A204.1 (cell line): ENCODE measurements at regions not wholly inside any gene's neighbourhood (a gene's known extent, or its start where the extent isn't known, plus 50 kb on each side); places are given as distances from the start of the nearest gene placed in this dataset.

ENCODE experiments used
- FAIRE-seq: peaks from 2 replicates; lab custom pipeline; 2012; peaks lifted over from hg19 to GRCh38; lab: Jason Lieb, UNC

DNA sequence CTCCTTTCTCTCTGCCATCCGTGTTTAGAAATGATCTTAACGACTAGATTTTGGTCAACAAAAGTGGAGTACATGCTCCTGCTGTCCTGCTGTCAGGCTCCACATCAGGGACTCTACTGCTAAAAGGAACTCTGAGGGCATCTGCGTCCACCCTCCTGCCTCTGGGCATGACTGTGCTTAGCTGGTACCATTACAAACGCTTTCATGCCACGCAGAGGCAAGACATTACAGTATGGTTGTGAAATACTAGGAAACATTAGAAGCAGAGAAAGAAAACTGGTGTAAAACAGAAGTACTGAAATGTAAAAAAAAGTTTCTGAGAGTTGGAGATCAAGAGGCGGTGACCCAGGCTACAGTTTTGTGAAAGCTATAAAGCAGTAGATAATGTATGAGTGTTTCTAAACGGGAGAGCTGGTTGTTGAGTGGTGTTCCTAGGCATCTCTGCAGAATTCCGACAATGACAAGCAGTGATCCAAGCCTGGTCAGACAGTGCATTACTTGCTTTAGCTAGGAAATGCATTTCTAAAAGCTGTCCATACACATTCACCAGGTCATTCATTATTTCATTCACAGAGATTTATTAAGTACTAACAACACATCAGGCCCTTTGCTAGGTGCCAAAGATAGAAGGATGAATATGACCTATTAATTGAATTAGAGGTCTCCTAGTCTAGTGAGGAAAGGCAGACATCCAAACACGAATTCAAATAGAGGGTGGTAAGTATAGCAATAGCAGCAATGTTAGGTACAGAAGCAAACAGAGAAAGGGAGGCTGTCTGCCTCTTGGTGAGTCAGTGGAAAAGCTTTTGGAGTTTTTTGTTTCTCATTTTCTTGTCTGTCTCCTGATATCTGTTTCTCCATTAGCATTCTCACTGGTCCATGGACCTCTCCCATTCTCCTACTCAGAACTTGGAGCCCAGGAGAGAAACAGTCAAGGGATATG, 401.9 kb downstream of the LMO4 start:
- no peak for FAIRE-seq

DNA sequence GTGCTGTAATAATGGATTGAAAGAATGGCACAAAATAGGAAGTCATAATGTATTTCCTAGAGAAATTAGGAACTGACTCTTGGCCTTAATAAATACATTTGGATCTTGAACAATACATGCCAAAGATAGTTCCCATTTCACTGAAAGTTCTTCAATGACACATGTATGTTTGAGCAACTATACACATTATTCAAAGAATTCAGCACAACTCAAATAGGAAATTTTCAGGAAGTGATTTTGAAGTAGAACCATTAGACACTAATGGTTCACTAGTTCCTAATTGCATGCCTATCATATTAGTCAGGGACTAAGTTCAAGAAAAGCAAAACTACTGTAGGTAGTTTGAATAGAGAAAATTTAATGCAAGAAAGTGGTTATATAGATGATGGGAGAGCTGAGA, 404.7 kb downstream of the LMO4 start:
- no peak for FAIRE-seq

DNA sequence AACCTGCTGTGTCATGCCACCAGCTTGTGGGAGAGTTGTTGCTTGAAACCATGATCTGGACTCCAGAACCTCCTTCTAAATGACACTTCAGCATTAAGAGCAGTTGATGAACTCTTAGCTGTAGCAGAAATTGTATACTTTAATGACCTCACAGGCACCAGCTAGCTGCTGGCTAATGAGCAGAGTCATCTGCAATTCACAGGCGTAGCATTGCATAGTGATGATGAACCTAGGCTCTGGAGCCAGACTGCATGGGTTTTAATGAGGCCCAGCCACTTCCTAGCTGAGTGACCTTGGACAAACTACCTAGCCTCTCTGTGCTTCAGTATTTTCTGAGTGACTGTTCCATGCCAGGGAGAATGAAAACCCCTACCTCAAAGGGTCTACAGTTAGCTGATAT, 407.1 kb downstream of the LMO4 start:
- FAIRE-seq = no peak

DNA sequence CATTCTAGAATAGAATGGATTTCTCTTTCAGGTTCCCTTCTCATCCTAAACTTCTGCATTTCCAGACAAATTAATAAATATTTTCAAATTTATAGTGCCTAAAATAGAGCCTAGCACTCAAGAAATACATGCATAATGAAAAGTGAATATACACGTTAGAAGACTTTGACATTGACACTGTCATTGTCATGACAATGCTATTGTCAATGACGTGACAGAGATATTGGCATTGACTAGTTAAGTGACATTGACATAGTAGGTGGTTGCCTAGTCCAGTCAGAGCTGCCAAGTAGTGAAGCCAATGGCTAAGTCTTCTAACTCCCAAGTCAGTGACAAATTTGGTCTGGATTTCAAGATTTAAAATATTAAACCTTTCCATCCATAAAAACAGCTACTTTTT, 410.5 kb downstream of the LMO4 start:
- no peak for FAIRE-seq

DNA sequence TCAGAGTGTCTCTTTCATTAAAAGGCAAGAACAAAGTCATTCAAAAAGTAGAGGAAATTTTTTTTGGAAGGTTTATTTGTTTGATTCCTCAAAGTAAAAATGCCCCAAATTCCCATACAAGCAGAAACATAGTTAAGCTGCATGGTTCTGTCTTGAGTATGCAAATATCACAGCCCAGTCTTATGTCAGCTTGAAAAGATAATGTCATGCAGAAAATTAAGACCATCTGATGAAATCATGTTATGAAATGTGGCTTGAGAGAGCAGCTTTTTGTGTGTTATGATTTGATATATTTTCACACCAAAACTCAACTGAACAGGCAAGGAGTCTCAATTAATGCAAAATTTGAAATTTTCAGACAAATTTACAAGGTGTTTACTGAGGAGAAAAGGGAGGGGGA, 411.0 kb downstream of the LMO4 start:
- no peak for FAIRE-seq

DNA sequence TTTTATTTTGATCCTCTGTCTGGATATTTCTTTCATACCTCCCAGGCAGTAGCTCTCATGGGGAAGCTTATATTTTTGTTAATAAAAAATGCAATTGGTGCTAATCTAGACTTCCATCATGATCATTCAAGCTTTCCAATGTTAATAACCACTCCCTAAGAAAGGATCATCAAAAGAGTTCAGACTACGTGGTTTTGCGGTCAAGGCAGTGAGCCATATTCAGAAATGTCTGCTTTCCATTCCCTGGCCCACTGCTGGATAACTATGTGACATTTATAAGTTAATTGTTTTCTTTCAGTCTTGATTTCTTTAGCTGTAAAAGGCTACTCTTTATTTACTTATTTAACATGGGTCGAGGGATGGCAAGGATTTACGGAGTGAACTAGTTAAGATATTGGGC, 414.6 kb downstream of the LMO4 start:
- FAIRE-seq = no peak

DNA sequence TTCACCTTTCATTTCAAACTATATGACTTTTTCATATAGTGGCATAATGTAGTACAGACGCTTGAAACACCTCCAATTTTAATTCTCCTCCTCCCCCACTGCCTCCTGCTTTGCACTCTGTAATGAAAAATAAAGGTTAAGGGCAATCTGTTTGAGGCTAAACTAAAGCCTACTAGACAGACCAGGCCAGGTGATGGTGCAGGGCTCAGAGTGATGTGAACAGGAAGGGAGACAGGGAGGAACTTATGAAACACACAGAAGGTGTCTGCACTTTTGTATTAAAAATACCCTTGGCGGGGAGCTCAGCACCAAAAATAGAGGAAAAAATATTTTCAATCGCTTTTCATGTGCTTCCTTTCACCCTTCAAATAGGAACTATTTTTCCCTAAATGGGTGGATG, 415.4 kb downstream of the LMO4 start:
- FAIRE-seq = no peak

DNA sequence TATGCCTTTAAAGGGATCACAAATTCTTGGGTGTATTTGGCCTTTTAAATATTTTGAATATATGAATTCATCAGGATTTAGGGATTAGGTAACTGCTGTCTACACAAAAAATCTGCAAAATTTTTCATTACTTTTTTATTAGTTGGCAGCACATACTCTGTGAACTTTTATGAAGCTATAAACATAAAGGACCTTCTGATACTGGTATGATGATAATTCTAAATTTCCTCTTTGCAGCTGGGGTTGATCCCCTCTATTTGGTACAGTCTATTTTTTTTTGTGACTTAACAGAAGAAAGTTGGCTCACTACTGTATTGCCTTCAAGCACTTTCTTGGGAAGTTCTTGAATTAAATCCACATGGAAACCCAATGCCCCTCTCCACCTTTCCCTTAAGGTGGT, 416.1 kb downstream of the LMO4 start:
- FAIRE-seq = no peak

DNA sequence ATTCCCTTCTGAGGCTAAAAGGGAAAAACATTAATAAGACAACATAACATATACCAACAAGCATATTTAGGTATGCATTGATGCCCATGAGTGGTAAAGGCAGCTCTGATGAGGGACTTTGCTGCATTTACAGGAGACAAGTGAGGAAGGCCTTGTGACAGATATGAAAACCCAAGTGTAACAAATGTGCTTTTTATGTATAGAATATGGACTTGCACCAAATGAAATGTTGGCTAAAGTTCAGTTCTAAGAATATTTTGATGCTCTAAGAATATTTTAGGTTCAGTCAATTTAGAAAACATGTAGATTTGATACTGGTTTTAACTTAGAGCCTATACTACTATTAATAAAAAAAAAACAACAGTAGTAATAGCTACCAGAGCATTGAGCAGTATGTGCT, 424.7 kb downstream of the LMO4 start:
- no peak for FAIRE-seq

DNA sequence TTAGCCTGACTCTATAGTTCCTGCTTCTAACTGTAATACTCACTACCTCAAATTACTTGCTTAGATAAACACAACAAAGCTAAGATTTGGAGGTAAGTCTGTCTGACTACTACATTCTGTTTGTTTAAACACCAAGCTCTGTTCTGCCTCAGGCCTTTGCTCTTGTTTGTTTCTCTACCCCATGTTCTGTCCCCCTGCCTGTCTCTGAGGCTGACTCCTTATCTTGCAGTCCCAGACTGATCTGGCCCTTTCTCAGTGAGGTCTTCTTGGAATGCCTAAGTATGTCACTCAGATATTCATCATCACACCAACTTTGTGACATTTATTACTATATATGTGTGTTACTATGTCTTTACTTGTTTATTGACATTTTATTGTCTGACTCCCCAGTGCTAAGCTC, 425.5 kb downstream of the LMO4 start:
- no peak for FAIRE-seq

DNA sequence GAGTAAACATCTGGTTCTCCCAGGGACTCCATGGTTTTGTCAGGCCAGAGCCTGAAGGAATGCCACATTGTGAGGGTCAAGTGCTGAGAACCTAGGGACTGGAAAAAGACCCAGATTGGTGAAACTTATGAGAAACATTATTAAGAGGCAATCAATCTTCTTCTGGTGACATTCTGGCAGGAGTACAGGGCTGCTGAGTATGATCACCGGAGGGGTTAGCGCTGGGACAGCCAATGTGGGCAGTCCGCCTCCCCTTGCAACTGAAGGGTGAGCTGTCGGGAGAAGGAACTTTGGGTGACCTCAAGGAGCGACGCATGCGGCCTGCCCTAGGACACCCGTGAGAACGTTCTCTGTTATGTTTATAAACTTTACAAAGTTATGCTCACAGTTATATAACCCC, 429.0 kb downstream of the LMO4 start:
- FAIRE-seq = no peak

DNA sequence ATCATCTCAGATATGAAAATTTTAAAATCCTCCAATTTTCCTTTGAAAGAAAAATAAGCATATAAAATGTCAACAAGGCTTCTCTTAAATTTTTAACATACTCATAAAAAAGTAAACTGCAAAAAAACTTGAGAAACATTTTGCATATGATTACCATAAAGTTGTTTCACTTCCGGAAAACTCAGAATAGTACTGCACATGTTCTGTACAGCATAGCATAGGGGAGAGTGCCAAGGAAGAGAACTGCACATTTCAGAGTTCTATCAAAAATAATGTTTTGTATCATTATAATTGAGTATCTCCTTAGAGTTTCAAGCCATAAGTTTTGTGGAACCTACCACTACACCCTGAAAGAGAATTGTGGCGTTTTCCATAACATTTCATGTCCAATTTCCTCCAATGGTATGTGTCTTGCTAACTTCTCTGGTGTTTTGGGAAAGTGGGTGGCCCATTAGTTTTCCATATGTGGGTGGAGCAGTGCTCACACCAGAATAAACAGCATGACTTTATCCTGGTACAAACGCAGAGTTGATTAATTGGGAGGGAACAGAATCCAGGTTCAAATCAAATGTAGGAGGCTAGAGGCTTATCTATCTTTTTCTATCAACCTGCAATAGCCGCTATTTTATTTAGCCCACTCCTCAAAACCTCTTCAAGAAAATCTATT, 430.9 kb downstream of the LMO4 start:
- no peak for FAIRE-seq

DNA sequence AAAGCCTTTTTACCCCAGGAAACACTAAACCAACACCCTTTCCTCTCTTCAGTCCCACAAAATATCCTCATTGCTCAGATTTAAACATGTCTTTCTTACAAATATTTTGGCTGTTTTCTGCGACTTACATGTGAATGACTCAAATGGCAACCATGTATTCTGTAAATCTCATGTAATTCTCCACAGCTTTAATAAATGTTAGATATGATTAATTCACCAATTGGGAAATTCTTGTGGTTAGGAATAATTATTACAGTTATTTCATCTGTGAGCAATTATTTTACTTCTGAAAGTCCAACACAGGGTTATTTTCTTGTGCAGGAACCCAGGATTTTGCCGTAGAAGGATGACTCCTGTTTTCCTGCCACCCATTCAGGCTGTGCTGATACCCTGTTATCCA, 431.5 kb downstream of the LMO4 start:
- FAIRE-seq = no peak

DNA sequence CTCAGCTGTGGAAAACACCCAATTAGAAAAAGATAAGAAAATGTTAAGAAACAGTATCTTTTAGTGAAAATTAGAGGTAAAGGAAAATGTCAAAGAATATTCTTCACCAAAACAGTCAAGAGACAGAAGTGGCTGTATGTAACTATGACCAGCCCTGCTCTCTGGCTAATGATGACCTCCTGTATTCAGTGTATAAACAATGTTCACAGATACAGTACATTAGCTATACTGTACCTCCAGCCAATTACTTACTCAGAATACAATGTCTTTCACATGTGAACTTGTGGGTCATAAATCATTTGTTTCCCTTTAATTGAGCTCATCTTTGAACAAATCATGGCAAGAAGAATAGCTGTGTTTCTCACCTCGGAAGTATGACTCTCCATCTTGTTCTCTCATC, 432.0 kb downstream of the LMO4 start:
- no peak for FAIRE-seq

DNA sequence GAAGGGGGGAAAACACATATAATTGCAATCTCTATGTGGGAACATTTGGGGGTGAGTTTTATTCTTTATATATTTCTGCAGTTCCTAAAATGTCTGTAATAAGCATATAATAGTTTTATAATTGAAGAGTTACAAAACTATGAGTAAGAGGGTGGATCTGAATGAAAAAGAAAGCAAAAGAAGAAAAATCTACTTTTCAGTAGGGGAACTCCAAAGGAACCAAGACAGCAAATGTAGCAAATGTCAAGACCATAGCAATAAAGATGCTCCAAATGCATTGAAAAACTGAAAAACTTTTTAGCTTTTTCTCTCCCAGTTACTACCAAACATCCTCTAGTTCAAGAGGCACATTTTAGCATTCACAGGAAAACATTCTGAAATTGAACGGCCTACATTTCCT, 434.8 kb downstream of the LMO4 start:
- FAIRE-seq = no peak

DNA sequence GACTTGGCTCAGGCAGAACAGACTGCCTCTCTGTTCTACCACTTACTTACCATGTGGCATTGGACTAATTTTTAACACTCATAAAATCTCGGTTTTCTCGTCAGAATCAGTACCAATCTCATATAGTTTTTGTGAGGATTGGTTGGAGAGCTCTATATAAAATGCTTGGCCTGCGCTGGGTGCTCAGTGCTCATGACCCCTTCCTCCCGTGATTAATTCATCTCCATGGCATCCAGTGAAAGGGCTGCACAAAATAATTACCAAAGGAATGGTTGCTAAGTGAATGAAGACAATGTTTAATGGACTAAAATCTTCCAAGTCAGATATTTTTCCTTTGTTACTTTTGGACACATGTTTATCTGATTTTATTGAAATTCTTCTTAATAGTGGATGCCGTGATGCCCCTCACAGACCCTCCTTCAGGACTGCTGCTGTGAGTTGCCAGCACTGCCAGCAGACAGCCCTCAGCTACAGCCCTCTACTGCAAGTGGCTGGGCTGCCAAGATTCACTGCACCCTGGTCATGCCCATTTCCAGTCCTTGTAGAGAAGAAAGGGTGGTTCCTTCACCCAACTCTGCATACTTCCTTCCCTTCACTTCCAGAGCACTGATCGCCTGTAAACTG, 436.5 kb downstream of the LMO4 start:
- no peak for FAIRE-seq

DNA sequence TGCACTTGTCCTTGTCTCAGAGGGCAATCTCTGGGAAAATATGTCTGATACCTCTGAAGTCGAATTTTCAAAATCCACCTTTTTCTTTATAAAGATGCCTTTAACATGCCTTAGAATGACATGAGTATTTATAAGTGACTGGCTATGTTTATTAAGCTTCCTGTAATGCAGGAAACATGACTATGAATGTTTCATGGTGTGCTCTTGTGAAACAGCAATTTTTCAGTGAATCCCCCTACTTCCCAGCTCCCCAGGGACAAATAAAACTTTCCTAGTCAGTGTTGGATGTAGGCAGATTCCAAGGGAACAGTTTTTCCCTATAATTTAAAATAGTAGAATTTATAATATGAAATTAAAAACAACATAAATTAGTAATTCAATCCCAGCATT, 437.0 kb downstream of the LMO4 start:
- FAIRE-seq = no peak

DNA sequence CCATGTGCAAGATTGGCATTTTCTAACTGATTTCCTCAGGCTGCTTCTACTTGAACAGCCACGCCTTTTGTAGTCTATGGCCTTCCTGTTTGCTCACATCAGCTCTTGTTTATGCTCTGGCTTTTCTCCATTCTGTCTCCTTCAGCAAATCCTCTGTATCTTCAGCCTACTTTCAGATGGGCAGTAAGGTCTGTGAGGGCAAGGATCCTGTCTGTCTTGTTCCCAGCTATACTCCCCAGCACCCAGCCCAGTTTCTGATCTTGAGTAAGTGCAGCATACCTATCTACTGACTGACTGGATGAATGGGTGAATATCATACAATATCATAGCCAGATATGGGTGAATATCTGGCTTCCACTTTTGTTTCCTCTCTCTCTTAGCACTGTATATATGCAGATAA, 438.1 kb downstream of the LMO4 start:
- no peak for FAIRE-seq

DNA sequence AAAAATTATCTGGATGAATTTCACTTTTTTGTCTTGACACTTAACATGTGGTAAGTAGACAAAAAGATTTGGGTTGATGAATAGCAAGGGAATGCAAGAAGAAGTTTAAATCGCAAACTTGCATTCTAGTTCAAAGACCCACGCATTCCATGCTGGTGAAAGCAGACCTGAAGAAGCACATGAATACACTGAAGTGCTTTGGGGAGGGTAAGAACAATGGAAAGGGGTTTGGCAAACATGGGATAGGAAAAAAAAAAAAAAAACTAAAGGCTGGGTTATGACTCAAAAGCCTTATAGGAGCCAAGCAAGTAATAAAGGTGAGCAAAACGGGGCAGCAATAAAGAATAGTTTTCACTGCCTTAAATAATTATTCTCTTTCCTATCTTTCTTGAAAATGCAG, 450.2 kb downstream of the LMO4 start:
- FAIRE-seq = no peak

DNA sequence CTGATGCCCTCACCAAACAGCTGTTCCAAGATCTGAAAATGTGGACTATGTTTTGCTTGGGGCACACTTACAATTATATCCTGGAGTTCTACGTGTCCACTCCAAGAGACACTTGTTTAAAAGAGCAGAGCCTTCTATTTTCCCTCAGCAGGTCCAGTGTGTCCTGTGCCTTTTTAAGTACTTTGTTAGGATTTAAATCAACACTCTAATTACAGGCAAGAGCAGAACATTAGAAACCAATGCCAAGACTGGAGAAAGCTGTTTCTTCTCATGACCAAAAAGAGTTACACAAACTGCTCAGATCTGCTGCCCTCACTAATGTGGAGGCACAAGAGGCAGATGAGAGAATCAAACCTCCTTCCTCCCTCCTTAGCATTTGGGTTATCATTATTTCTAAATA, 452.9 kb downstream of the LMO4 start:
- no peak for FAIRE-seq

DNA sequence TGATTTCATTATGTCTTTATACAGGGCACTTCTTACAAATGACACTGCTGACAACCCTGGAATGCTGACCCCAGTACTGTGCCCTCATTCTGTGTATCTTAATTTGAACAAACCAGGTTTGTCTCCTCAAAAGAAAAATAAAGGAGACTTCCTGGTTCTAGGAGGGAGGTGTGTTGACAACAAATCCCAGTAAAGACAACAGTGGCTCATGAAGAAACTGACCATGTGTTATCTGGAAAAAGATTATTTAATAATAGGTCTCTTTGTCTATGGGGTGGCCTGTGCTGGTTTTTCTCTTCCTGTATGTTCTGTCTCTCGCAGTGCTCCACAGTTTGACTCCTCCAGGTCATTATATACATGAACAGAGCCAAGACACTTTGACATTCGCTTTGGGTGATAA, 454.6 kb downstream of the LMO4 start:
- no peak for FAIRE-seq

DNA sequence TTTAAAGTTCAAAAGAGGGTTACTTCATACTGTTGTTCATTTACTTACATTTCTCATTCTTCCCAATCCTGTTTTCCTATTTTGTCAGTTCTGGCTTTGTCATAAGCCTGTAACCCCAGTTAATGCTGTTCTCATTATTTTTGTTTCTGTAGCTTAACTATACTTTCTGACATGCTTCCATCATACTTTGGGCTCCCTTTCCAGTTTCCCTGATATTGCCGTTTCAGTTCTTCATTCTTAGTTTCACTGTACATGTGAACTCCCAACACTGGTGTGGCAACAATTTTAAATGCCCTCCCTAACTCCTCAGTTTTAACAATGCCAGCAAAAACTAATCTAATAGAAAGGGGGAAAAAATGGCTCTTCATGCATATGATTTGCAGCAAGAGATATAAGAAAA, 456.7 kb downstream of the LMO4 start:
- no peak for FAIRE-seq

DNA sequence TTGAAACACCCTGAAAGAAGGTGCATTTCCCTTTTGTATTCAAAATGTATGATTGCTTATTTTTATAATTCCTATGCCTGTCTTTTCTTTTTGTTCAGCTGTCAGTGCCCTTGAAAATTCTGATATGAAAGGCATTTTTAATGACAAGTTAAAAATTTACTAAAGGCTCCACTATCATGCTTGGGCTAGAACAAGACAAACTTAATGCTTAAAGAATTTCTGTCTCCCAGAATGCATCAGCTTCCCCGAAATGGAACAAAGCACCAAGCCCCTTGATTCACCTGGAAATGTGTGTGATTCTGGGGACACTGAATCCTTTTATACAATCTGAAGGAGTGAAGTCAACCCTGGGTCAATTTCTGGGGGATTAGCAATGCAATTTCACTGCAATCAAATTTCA, 457.5 kb downstream of the LMO4 start:
- no peak for FAIRE-seq
